ENCODE measurements at regions not wholly inside any gene's neighbourhood (a gene's known extent, or its start where the extent isn't known, plus 50 kb on each side); places are given as distances from the start of the nearest gene placed in this dataset.

GRCh38 chr7:52504561-52504960 is 530.9 kb upstream of the POM121L12 start:
- no peak overlapping the region for H3K9ac ChIP-seq (replicated peaks in 1 of 4; ENCODE audit: extremely low read depth in 1 of 4, low read depth in 3 of 4, low read length in 3 of 4)
- no peak overlapping the region for H4K91ac ChIP-seq (replicated peaks; ENCODE audit: insufficient read length, low read length)
- no peak overlapping the region for H2BK20ac ChIP-seq (ENCODE audit: low read length)
- H2BK15ac ChIP-seq (ENCODE audit: low read length): no peak overlapping the region
- ChIA-PET CTCF (ENCODE audit: partially characterized antibody) (no interaction called here), POLR2A (ENCODE audit: partially characterized antibody) (no interaction called here)
- H3K27me3 ChIP-seq (replicated peaks in 1 of 4; ENCODE audit: control insufficient read depth in 3 of 4, extremely low read depth in 1 of 4, insufficient read depth in 3 of 4, low read length in 3 of 4): no peaks in the 10 kb centered on the region
- no peak for DNase-seq (ENCODE audit: low read depth in 1 of 2, low spot score in 2 of 2)
- H4K5ac ChIP-seq (ENCODE audit: insufficient read length, low read depth, low read length): no peak overlapping the region
- H3K14ac ChIP-seq (ENCODE audit: insufficient read length): no peak overlapping the region
- H3K4me2 ChIP-seq (ENCODE audit: insufficient read depth in 1 of 2, low read depth in 2 of 2, low read length in 2 of 2): no peak overlapping the region
- no peak overlapping the region for H3K27ac ChIP-seq (ENCODE audit: low read depth, low read length)
- H2BK120ac ChIP-seq (replicated peaks; ENCODE audit: low read depth, low read length): no peak overlapping the region
- no peaks in the 10 kb centered on the region for H3K36me3 ChIP-seq (ENCODE audit: control insufficient read depth in 2 of 4, insufficient read depth in 4 of 4, low read length in 3 of 4)
- H4K20me1 ChIP-seq (replicated peaks in 1 of 2; ENCODE audit: control insufficient read depth in 1 of 2, insufficient read depth in 2 of 2, low read length in 2 of 2): no peaks in the 10 kb centered on the region
- H3K23ac ChIP-seq (ENCODE audit: insufficient read length): no peak overlapping the region
- H4K8ac ChIP-seq (ENCODE audit: extremely low read depth, insufficient read depth, low read length): no peak overlapping the region
- WGBS, 2 experiments (ENCODE audit: extremely low coverage in 1 of 2, insufficient coverage in 1 of 2, insufficient read length in 1 of 2, insufficient replicate concordance in 2 of 2, low coverage in 1 of 2, low lambda C conversion rate in 2 of 2, missing lambda C conversion rate in 1 of 2): 95% methylated on average over 2 of the region's 2 CpGs; no CpG with 5 or more reads in 1 of the 2 experiments
- no peaks in the 10 kb centered on the region for H3K9me3 ChIP-seq (ENCODE audit: insufficient read depth in 2 of 2, low read depth in 1 of 2, low read length in 1 of 2)
- H3K18ac ChIP-seq (ENCODE audit: extremely low read depth, low read length): no peak overlapping the region
- H2AFZ ChIP-seq (ENCODE audit: low read length): 0 out of 2 replicates have a peak overlapping the region, but pooled peaks have one; percentile 55
- H3K4me3 ChIP-seq (ENCODE audit: extremely low read depth in 1 of 4, insufficient read depth in 2 of 4, low read depth in 3 of 4, low read length in 4 of 4): no peak overlapping the region
- no peaks in the 10 kb centered on the region for H3K79me2 ChIP-seq (ENCODE audit: control insufficient read depth in 1 of 2, insufficient read depth in 2 of 2, low read length in 2 of 2)
- H3K79me1 ChIP-seq (ENCODE audit: low read depth, low read length): no peaks in the 10 kb centered on the region
- no peak overlapping the region for H3K56ac ChIP-seq (replicated peaks; ENCODE audit: insufficient read length, low read depth, low read length)
- no peaks in the 10 kb centered on the region for H3K4me1 ChIP-seq (replicated peaks in 1 of 4; ENCODE audit: control insufficient read depth in 3 of 4, insufficient read depth in 4 of 4, low read length in 3 of 4)
- no peak overlapping the region for H2AK5ac ChIP-seq (ENCODE audit: low read depth, low read length)
- H3K4ac ChIP-seq (replicated peaks; ENCODE audit: insufficient read length, low read depth, low read length): no peak overlapping the region
- FAIRE-seq: no peak
- no peak overlapping the region for H2BK12ac ChIP-seq (ENCODE audit: low read depth, low read length)
- no peaks in the 10 kb centered on the region for H3K23me2 ChIP-seq (ENCODE audit: low read depth, low read length)
- H2BK5ac ChIP-seq (ENCODE audit: low read depth, low read length): no peak overlapping the region
- TF ChIP-seq TAF7 (optimal IDR thresholded peaks at IDR 0.05; ENCODE audit: borderline replicate concordance, low read depth, low read length) (no peak), CREB1 (IDR thresholded peaks at IDR 0.05) (no peak), ASH2L (IDR thresholded peaks at IDR 0.05; ENCODE audit: low read length) (no peak), BRCA1 (IDR thresholded peaks at IDR 0.05; ENCODE audit: low read depth, low read length) (no peak), ATF3 (IDR thresholded peaks at IDR 0.05; ENCODE audit: insufficient read depth, low read depth, low read length) (no peak), KDM4A (IDR thresholded peaks at IDR 0.05; ENCODE audit: low read depth, low read length, severe bottlenecking) (no peak), E2F6 (IDR thresholded peaks at IDR 0.05) (no peak), RFX5 (IDR thresholded peaks at IDR 0.05; ENCODE audit: borderline replicate concordance, low read depth, low read length) (no peak), CTCF (IDR thresholded peaks at IDR 0.05; ENCODE audit: control extremely low read depth in 1 of 3, insufficient read depth in 1 of 3, low read depth in 1 of 3, low read length in 3 of 3) (no peak), NANOG (IDR thresholded peaks at IDR 0.05; ENCODE audit: insufficient read depth, low read depth, low read length, poor library complexity, severe bottlenecking) (no peak), SP2 (IDR thresholded peaks at IDR 0.05; ENCODE audit: low read length) (no peak)

Measured in H1 (cell line).